Muscle of leg (tissue), 3 donors: ENCODE measurements at regions not wholly inside any gene's neighbourhood (a gene's known extent, or its start where the extent isn't known, plus 50 kb on each side); places are given as distances from the start of the nearest gene placed in this dataset.
A peak's percentile ranks its signal among the peaks of the same experiment; 100 is the strongest.

Experiments used
- DNase-seq: peaks from one replicate; pipeline ENCODE4 v3.0.0; 2013
- H3K27ac ChIP-seq: one replicate; pipeline ENCODE4 v1.5.1; 2013; ENCODE audit warnings: mild to moderate bottlenecking, low read length, control low read depth
- H3K27me3 ChIP-seq: one replicate; pipeline ENCODE4 v1.6.1; 2013; ENCODE audit warnings: low read length; ENCODE audit not compliant: control insufficient read depth, insufficient read depth
- H3K36me3 ChIP-seq: one replicate; pipeline ENCODE4 v1.6.1; 2013; ENCODE audit warnings: low read length; ENCODE audit not compliant: control insufficient read depth, insufficient read depth
- H3K4me1 ChIP-seq: one replicate; pipeline ENCODE4 v1.6.1; 2013; ENCODE audit warnings: low read length; ENCODE audit not compliant: control insufficient read depth, insufficient read depth
- H3K4me3 ChIP-seq: one replicate; pipeline ENCODE4 v1.5.1; 2013; ENCODE audit warnings: low read length, control low read depth
- H3K9me3 ChIP-seq: replicated peaks from 2 replicates; pipeline ENCODE4 v1.6.1; 2013; ENCODE audit warnings: low read depth, low read length; ENCODE audit not compliant: control insufficient read depth
- WGBS: methylation state at CpG from one replicate; pipeline ENCODE4 v1.1.5; 2013; ENCODE audit warnings: missing lambda C conversion rate; ENCODE audit not compliant: insufficient coverage; 5-methylcytosine and 5-hydroxymethylcytosine counted together

- no peak for DNase-seq
- H3K4me3 ChIP-seq, result no peak overlapping the region
- no peak overlapping the region for H3K27ac ChIP-seq
- H3K9me3 ChIP-seq, result no peaks in the 10 kb centered on the region
- no peaks in the 10 kb centered on the region for H3K4me1 ChIP-seq
- H3K36me3 ChIP-seq, result no peaks in the 10 kb centered on the region
- H3K27me3 ChIP-seq, result no peaks in the 10 kb centered on the region
- WGBS, result no CpG with 5 or more reads among the region's 4 CpGs
These were observed 435.4 kb upstream of the MDFIC2 start for GRCh38 chr3:70747847-70748246.

GRCh38 chr3:70744536-70744935 is 432.1 kb upstream of the MDFIC2 start:
- no peak overlapping the region for H3K4me3 ChIP-seq
- no peaks in the 10 kb centered on the region for H3K27me3 ChIP-seq
- no peaks in the 10 kb centered on the region for H3K9me3 ChIP-seq
- H3K4me1 ChIP-seq, result no peaks in the 10 kb centered on the region
- H3K27ac ChIP-seq, result no peak overlapping the region
- no peak for DNase-seq
- 71% methylated on average over 1 of the region's 3 CpGs for WGBS
- H3K36me3 ChIP-seq, result no peaks in the 10 kb centered on the region

- no peaks in the 10 kb centered on the region for H3K4me1 ChIP-seq
- no peak overlapping the region for H3K27ac ChIP-seq
- no peak overlapping the region for H3K4me3 ChIP-seq
- WGBS, result no CpG with 5 or more reads among the region's 2 CpGs
- H3K27me3 ChIP-seq, result no peaks in the 10 kb centered on the region
- no peaks in the 10 kb centered on the region for H3K9me3 ChIP-seq
- H3K36me3 ChIP-seq, result no peaks in the 10 kb centered on the region
- no peak for DNase-seq
These were observed 431.3 kb upstream of the MDFIC2 start for GRCh38 chr3:70743754-70744153.

GRCh38 chr3:70742081-70742480 is 429.6 kb upstream of the MDFIC2 start:
- DNase-seq, result peak; percentile 21
- WGBS, result no CpG with 5 or more reads among the region's 5 CpGs
- Histone ChIP-seq H3K4me3 (no peak overlapping the region), H3K9me3 (no peaks in the 10 kb centered on the region), H3K36me3 (no peaks in the 10 kb centered on the region), H3K27ac (no peak overlapping the region), H3K4me1 (no peaks in the 10 kb centered on the region), H3K27me3 (no peaks in the 10 kb centered on the region)

- H3K27ac ChIP-seq, result no peak overlapping the region
- no peaks in the 10 kb centered on the region for H3K36me3 ChIP-seq
- no CpG with 5 or more reads among the region's 4 CpGs for WGBS
- DNase-seq, result no peak
- no peaks in the 10 kb centered on the region for H3K27me3 ChIP-seq
- no peaks in the 10 kb centered on the region for H3K9me3 ChIP-seq
- H3K4me3 ChIP-seq, result no peak overlapping the region
- no peaks in the 10 kb centered on the region for H3K4me1 ChIP-seq
These were observed 428.4 kb upstream of the MDFIC2 start for GRCh38 chr3:70740872-70741271.

- Histone ChIP-seq H3K4me1 (no peaks in the 10 kb centered on the region), H3K27me3 (no peaks in the 10 kb centered on the region), H3K27ac (no peak overlapping the region), H3K9me3 (no peaks in the 10 kb centered on the region), H3K4me3 (no peak overlapping the region), H3K36me3 (no peaks in the 10 kb centered on the region)
- WGBS, result no CpG with 5 or more reads among the region's 1 CpG
- DNase-seq, result no peak
These were observed 427.6 kb upstream of the MDFIC2 start for GRCh38 chr3:70740071-70740470.

- 80% methylated on average over 1 of the region's 4 CpGs for WGBS
- no peak overlapping the region for H3K27ac ChIP-seq
- H3K4me3 ChIP-seq, result no peak overlapping the region
- no peaks in the 10 kb centered on the region for H3K27me3 ChIP-seq
- H3K36me3 ChIP-seq, result no peaks in the 10 kb centered on the region
- no peak for DNase-seq
- H3K4me1 ChIP-seq, result no peaks in the 10 kb centered on the region
- no peaks in the 10 kb centered on the region for H3K9me3 ChIP-seq
These were observed 425.8 kb upstream of the MDFIC2 start for GRCh38 chr3:70738291-70738681.

GRCh38 chr3:70737666-70738290 is 425.3 kb upstream of the MDFIC2 start:
- no peaks in the 10 kb centered on the region for H3K36me3 ChIP-seq
- DNase-seq, result no peak
- H3K4me1 ChIP-seq, result no peaks in the 10 kb centered on the region
- H3K27ac ChIP-seq, result no peak overlapping the region
- no CpG with 5 or more reads among the region's 2 CpGs for WGBS
- H3K27me3 ChIP-seq, result no peaks in the 10 kb centered on the region
- H3K4me3 ChIP-seq, result no peak overlapping the region
- no peaks in the 10 kb centered on the region for H3K9me3 ChIP-seq

- Histone ChIP-seq H3K27me3 (no peaks in the 10 kb centered on the region), H3K4me3 (no peak overlapping the region), H3K4me1 (no peaks in the 10 kb centered on the region), H3K27ac (no peak overlapping the region), H3K36me3 (no peaks in the 10 kb centered on the region), H3K9me3 (no peaks in the 10 kb centered on the region)
- no peak for DNase-seq
- WGBS, result no CpG with 5 or more reads among the region's 1 CpG
These were observed 423.6 kb upstream of the MDFIC2 start for GRCh38 chr3:70736009-70736408.

- no peaks in the 10 kb centered on the region for H3K9me3 ChIP-seq
- H3K27me3 ChIP-seq, result no peaks in the 10 kb centered on the region
- peak; percentile 74 for DNase-seq
- H3K27ac ChIP-seq, result no peak overlapping the region
- no peak overlapping the region for H3K4me3 ChIP-seq
- H3K36me3 ChIP-seq, result no peaks in the 10 kb centered on the region
- no CpG with 5 or more reads among the region's 3 CpGs for WGBS
- H3K4me1 ChIP-seq, result no peaks in the 10 kb centered on the region
These were observed 422.3 kb upstream of the MDFIC2 start for GRCh38 chr3:70734756-70735155.

- H3K4me1 ChIP-seq, result no peaks in the 10 kb centered on the region
- no peak overlapping the region for H3K27ac ChIP-seq
- H3K4me3 ChIP-seq, result no peak overlapping the region
- H3K36me3 ChIP-seq, result no peaks in the 10 kb centered on the region
- H3K27me3 ChIP-seq, result no peaks in the 10 kb centered on the region
- H3K9me3 ChIP-seq, result no peaks in the 10 kb centered on the region
- no CpG with 5 or more reads among the region's 2 CpGs for WGBS
- DNase-seq, result no peak
These were observed 418.6 kb upstream of the MDFIC2 start for GRCh38 chr3:70731046-70731445.
